GM12872 (cell line): ENCODE measurements at regions not wholly inside any gene's neighbourhood (a gene's known extent, or its start where the extent isn't known, plus 50 kb on each side); places are given as distances from the start of the nearest gene placed in this dataset.

Experiments
- TF ChIP-seq, protein P1 (sequence below): IDR thresholded peaks from 3 replicates; pipeline ENCODE4 v1.5.1; 2011; ENCODE audit warnings: low read depth, mild to moderate bottlenecking, low read length, moderate library complexity; ENCODE audit not compliant: insufficient read depth

DNA sequence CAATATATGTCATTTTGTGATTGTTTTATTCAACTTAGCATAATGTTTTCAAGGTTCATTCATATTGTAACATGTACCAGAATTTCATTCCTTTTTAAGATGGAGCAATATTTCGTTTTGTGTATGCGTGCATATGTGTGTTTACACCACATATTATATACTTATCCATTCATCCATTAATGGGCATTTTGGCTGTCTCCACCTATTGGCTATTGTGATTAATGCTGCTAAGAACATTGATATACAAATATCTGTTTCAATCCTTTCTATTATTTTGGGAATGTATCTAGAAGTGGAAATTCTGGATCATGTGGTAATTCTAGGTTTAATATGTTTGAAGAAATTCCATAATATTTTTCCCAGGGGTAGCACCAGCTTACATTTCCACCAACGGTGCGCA is 403.9 kb upstream of the LMCD1 start:
- TF ChIP-seq, protein P1, sequence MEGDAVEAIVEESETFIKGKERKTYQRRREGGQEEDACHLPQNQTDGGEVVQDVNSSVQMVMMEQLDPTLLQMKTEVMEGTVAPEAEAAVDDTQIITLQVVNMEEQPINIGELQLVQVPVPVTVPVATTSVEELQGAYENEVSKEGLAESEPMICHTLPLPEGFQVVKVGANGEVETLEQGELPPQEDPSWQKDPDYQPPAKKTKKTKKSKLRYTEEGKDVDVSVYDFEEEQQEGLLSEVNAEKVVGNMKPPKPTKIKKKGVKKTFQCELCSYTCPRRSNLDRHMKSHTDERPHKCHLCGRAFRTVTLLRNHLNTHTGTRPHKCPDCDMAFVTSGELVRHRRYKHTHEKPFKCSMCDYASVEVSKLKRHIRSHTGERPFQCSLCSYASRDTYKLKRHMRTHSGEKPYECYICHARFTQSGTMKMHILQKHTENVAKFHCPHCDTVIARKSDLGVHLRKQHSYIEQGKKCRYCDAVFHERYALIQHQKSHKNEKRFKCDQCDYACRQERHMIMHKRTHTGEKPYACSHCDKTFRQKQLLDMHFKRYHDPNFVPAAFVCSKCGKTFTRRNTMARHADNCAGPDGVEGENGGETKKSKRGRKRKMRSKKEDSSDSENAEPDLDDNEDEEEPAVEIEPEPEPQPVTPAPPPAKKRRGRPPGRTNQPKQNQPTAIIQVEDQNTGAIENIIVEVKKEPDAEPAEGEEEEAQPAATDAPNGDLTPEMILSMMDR: no peak

- TF ChIP-seq, protein P1: no peak
Observed at GRCh38 chr3:8103954-8104353, 397.7 kb upstream of the LMCD1 start.

- TF ChIP-seq, protein P1: no peak
Observed at GRCh38 chr3:8106921-8107320, 394.7 kb upstream of the LMCD1 start.

- TF ChIP-seq, protein P1: peak; percentile 76
Observed at GRCh38 chr3:8110966-8111798, 390.4 kb upstream of the LMCD1 start.

DNA sequence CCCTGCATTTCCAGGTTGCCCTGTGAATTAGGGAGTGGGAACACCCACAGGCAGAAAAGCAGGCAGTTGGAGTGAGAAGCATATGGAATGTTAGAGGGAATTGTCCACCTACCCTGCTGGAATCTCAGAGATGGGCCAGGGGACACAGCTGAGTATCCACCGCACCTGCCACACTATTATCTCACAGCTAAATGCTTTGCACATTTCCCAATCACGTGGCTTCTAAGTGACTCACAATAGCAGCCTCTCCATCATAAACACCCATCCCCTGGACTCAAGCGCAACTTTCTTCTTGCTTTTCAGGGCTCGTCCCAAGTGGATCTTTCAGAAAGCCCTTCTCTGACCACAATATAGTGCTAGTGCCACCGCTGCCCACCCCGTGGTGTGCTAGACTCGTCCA is 389.0 kb upstream of the LMCD1 start:
- TF ChIP-seq, protein P1: no peak

DNA sequence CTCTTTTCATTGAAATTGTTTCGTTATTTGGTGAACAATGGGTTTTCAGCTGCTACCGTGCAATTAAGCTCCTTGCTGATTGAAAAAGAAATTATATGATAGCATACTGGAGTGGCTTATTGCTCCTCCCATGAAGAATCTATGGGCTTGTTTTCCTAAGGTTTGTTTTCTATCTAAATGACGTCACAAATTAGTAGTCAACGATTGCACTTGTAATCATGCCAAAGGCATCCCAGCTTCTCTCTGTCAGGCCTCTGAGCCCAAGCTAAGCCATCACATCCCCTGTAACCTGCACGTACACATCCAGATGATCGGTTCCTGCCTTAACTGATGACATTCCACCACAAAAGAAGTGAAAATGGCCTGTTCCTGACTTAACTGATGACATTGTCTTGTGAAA is 388.0 kb upstream of the LMCD1 start:
- TF ChIP-seq, protein P1: no peak

DNA sequence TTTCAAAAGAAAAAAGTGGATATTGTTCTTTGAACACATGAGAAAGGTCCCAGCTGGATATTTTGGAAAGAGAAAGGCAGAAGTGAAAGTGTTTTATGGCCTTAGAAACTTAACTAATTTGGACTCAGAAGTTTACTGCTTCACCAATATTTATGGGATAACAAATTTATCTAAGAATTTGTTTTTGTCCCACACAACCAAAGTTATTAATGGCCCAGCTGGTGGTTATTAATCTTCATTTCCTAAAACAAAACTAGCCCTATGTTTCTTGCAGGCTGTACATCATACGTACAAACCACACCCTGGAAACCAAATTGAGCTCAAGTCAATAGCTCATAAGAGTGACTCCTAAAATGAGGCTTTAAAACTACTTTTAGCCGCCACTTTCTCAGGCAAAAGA is 372.9 kb upstream of the LMCD1 start:
- TF ChIP-seq, protein P1: no peak
